Type B pancreatic cell (in vitro differentiated cells): ENCODE measurements at regions not wholly inside any gene's neighbourhood (a gene's known extent, or its start where the extent isn't known, plus 50 kb on each side); places are given as distances from the start of the nearest gene placed in this dataset.

ENCODE experiments used
- DNase-seq: peaks from one replicate; pipeline ENCODE4 v3.0.0; 2021; ENCODE audit warnings: mixed read lengths; ENCODE audit not compliant: unreplicated experiment; ENCODE audit errors: extremely low spot score
- H3K27ac Mint-ChIP-seq: 2 replicates; pipeline ENCODE4 v1.8.0; 2021; ENCODE audit warnings: mild to moderate bottlenecking, mixed read lengths
- H3K27me3 Mint-ChIP-seq: 2 replicates; pipeline ENCODE4 v1.8.0; 2021; ENCODE audit warnings: mixed read lengths
- H3K36me3 Mint-ChIP-seq: 2 replicates; pipeline ENCODE4 v1.8.0; 2021; ENCODE audit warnings: mixed read lengths
- H3K4me1 Mint-ChIP-seq: one replicate; pipeline ENCODE4 v1.8.0; 2021; ENCODE audit warnings: mixed read lengths; ENCODE audit not compliant: unreplicated experiment
- H3K4me3 Mint-ChIP-seq: 2 replicates; pipeline ENCODE4 v1.8.0; 2021; ENCODE audit warnings: mild to moderate bottlenecking, mixed read lengths
- H3K9me3 Mint-ChIP-seq: 2 replicates; pipeline ENCODE4 v1.8.0; 2021; ENCODE audit warnings: mixed read lengths
- CTCF ChIP-seq: fragments of 200-600 bp; sonication (generic); conservative IDR thresholded peaks from 2 replicates; pipeline ENCODE4 v1.5.0; 2021; ENCODE audit warnings: antibody characterized with exemption, mild to moderate bottlenecking

DNA sequence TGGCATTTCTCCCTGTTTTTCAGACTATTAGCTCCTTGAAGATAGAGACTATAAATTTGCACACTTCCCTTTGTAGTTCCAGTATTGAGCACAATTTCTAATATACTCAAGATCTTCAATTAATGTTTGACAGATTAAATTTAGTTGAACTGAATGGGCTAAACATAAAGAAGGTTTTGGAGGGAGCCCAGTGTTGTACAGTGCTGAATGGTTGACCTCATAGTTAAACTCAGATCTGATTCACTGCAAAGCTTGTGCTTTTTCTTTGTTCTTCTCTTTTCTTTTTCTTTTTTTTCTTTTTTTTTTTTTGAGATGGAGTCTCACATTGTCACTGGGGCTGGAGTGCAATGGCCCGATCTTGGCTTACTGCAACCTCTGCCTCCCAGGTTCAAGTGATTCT, 411.7 kb upstream of the ZNF462 start:
- Mint-ChIP-seq H3K4me3 (no peak overlapping the region), H3K9me3 (peaks cover 6% of the 10 kb centered on the region), H3K36me3 (no peaks in the 10 kb centered on the region), H3K4me1 (peaks cover 22% of the 10 kb centered on the region), H3K27ac (no peak overlapping the region), H3K27me3 (no peaks in the 10 kb centered on the region)
- no peak for DNase-seq
- TF ChIP-seq CTCF, result no peak

DNA sequence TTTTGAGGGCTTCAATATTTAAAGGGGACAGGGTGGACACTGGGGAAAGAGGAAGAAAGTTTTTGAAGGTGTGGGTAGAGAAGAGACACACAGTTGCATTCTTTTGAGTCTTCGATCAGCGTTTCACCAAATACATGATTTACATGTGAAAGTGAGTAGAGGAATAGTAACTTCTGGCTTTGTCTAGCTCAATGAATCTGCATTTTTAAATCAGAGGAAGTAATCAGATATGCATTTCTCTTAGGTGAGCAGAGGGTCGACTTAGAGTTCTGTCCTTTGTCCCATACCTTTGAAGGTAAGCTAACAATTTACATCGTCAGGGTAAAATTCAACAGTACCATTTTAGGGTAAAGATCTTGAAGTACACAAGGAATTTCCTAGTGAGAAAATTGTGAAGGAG, 406.4 kb upstream of the ZNF462 start:
- no peak overlapping the region for H3K27ac Mint-ChIP-seq
- H3K4me3 Mint-ChIP-seq, result no peak overlapping the region
- no peaks in the 10 kb centered on the region for H3K4me1 Mint-ChIP-seq

GRCh38 chr9:106467113-106467864, 395.7 kb upstream of the ZNF462 start:
- H3K27me3 Mint-ChIP-seq, result no peaks in the 10 kb centered on the region
- no peaks in the 10 kb centered on the region for H3K36me3 Mint-ChIP-seq
- TF ChIP-seq CTCF, result no peak
- peaks cover 5% of the 10 kb centered on the region for H3K9me3 Mint-ChIP-seq
- no peak for DNase-seq
- peaks cover 9% of the 10 kb centered on the region for H3K4me1 Mint-ChIP-seq
- no peak overlapping the region for H3K27ac Mint-ChIP-seq
- H3K4me3 Mint-ChIP-seq, result no peak overlapping the region

More for the DNA sequence above, 406.4 kb upstream of the ZNF462 start:
- no peak for TF ChIP-seq CTCF
- no peak for DNase-seq
- H3K36me3 Mint-ChIP-seq, result no peaks in the 10 kb centered on the region
- H3K27me3 Mint-ChIP-seq, result no peaks in the 10 kb centered on the region
- H3K9me3 Mint-ChIP-seq, result peaks cover 6% of the 10 kb centered on the region

- no peak for DNase-seq
- H3K27me3 Mint-ChIP-seq, result no peaks in the 10 kb centered on the region
- H3K4me3 Mint-ChIP-seq, result no peak overlapping the region
- peaks cover 9% of the 10 kb centered on the region for H3K4me1 Mint-ChIP-seq
- no peak for TF ChIP-seq CTCF
- H3K27ac Mint-ChIP-seq, result no peak overlapping the region
- peaks cover 5% of the 10 kb centered on the region for H3K9me3 Mint-ChIP-seq
- no peaks in the 10 kb centered on the region for H3K36me3 Mint-ChIP-seq
Observed at GRCh38 chr9:106467865-106468164, 395.2 kb upstream of the ZNF462 start.

DNA sequence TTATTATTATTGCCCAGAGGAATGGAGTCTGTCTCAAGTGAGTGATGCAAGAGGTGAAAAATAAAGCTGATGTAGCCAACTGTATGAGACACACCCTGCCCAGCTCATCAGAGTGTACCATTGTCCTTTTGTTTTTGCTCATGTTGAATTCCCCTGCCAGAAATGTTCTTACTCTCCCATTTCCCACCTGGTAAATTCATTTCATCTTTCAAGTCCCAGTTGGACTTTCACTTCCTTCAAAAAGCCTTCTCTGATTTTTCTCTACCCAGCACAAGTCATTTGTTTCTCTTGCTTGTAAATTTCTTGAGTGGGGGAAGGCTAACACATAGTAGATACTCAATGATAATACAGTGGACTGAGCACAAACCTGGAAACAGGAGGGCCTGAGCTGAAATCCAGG, 394.5 kb upstream of the ZNF462 start:
- Mint-ChIP-seq H3K4me1 (peaks cover 9% of the 10 kb centered on the region), H3K27ac (no peak overlapping the region), H3K4me3 (no peak overlapping the region), H3K9me3 (peaks cover 5% of the 10 kb centered on the region), H3K27me3 (no peaks in the 10 kb centered on the region), H3K36me3 (no peaks in the 10 kb centered on the region)
- DNase-seq, result no peak
- TF ChIP-seq CTCF, result no peak

DNA sequence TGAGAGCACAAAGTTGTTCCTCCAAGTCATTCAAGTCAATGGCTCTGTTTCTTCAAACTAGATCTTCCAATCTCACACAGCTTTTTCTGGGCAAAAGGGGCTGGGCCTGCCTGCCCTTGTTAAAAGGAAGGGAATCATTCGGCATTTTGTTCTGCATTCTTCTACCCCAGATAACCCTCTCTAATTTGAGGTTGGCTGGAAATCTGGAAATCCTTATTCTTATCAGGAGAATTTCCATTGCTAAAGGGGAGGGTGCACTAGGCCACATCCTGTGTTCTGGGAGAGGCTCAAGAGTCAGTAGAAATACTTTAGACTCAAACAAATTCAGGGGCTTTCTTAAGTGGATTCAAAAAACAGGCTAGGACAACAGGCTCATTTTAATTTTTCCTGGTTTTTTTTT, 384.7 kb upstream of the ZNF462 start:
- no peak for TF ChIP-seq CTCF
- Mint-ChIP-seq H3K9me3 (peaks cover 6% of the 10 kb centered on the region), H3K4me1 (peaks cover 30% of the 10 kb centered on the region), H3K27ac (no peak overlapping the region), H3K27me3 (no peaks in the 10 kb centered on the region), H3K4me3 (no peak overlapping the region), H3K36me3 (no peaks in the 10 kb centered on the region)
- DNase-seq, result no peak
